ENCODE measurements at regions not wholly inside any gene's neighbourhood (a gene's known extent, or its start where the extent isn't known, plus 50 kb on each side); places are given as distances from the start of the nearest gene placed in this dataset.

DNA sequence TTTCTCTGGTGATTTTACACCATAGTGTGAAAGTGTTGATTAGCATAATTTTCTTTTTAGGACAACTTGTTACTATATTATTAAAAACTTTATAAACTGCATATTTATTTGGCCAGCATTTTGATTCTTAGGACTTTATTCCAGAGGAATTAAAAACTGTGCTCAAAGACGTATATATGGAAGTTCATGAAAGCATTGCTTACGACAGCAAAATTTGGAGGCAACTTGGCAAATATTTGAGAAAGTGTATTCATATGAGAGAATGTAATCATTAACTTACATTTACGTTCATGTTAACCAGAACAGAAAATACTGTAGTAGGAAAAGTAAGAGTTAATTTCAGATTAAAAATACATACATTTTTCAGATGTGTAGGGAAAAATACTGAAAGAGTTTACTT, 203.1 kb downstream of the JCAD start:
- TF ChIP-seq, protein P1, sequence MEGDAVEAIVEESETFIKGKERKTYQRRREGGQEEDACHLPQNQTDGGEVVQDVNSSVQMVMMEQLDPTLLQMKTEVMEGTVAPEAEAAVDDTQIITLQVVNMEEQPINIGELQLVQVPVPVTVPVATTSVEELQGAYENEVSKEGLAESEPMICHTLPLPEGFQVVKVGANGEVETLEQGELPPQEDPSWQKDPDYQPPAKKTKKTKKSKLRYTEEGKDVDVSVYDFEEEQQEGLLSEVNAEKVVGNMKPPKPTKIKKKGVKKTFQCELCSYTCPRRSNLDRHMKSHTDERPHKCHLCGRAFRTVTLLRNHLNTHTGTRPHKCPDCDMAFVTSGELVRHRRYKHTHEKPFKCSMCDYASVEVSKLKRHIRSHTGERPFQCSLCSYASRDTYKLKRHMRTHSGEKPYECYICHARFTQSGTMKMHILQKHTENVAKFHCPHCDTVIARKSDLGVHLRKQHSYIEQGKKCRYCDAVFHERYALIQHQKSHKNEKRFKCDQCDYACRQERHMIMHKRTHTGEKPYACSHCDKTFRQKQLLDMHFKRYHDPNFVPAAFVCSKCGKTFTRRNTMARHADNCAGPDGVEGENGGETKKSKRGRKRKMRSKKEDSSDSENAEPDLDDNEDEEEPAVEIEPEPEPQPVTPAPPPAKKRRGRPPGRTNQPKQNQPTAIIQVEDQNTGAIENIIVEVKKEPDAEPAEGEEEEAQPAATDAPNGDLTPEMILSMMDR (IDR thresholded peaks at IDR 0.05) = no peak
- TF ChIP-seq POLR2A (IDR thresholded peaks at IDR 0.05) = no peak
